Activated CD4-positive, alpha-beta T cell treated with anti-CD3 and anti-CD28 coated beads, Interleukin-2, Interleukin-4, amounts not matched to agents 100 ng/mL and 50 ng/mL, durations not matched to agents 16 hours and 8 hours (primary cell): ENCODE measurements at regions not wholly inside any gene's neighbourhood (a gene's known extent, or its start where the extent isn't known, plus 50 kb on each side); places are given as distances from the start of the nearest gene placed in this dataset.

Experiments
- DNase-seq: peaks from one replicate; pipeline ENCODE4 v3.0.0-alpha.2; 2020; ENCODE audit warnings: low spot score

- no peak for DNase-seq
Measured at GRCh38 chr15:91559066-91559465, 294.4 kb upstream of the SLCO3A1 start.

- DNase-seq, result no peak
Measured at GRCh38 chr15:91561371-91562100, 292.0 kb upstream of the SLCO3A1 start.

GRCh38 chr15:91562698-91563097 is 290.8 kb upstream of the SLCO3A1 start:
- no peak for DNase-seq

GRCh38 chr15:91564631-91565030 is 288.9 kb upstream of the SLCO3A1 start:
- DNase-seq, result no peak

GRCh38 chr15:91566141-91566540 is 287.4 kb upstream of the SLCO3A1 start:
- no peak for DNase-seq

- no peak for DNase-seq
Measured at GRCh38 chr15:91568036-91568435, 285.5 kb upstream of the SLCO3A1 start.

GRCh38 chr15:91572110-91572509 is 281.4 kb upstream of the SLCO3A1 start:
- no peak for DNase-seq

- DNase-seq, result no peak
Measured at GRCh38 chr15:91576096-91576495, 277.4 kb upstream of the SLCO3A1 start.

- no peak for DNase-seq
Measured at GRCh38 chr15:91578511-91578910, 275.0 kb upstream of the SLCO3A1 start.

GRCh38 chr15:91584895-91585294 is 268.6 kb upstream of the SLCO3A1 start:
- no peak for DNase-seq

- DNase-seq, result no peak
Measured at GRCh38 chr15:91586560-91586959, 266.9 kb upstream of the SLCO3A1 start.

- peak; percentile 14 for DNase-seq
Measured at GRCh38 chr15:91589360-91589759, 264.1 kb upstream of the SLCO3A1 start.

GRCh38 chr15:91592567-91592966 is 260.9 kb upstream of the SLCO3A1 start:
- no peak for DNase-seq

- no peak for DNase-seq
Measured at GRCh38 chr15:91593067-91593466, 260.4 kb upstream of the SLCO3A1 start.

GRCh38 chr15:91593653-91594052 is 259.9 kb upstream of the SLCO3A1 start:
- no peak for DNase-seq

- DNase-seq, result no peak
Measured at GRCh38 chr15:91599261-91599660, 254.2 kb upstream of the SLCO3A1 start.

GRCh38 chr15:91603384-91604080 is 250.0 kb upstream of the SLCO3A1 start:
- no peak for DNase-seq

- no peak for DNase-seq
Measured at GRCh38 chr15:91604122-91604521, 249.4 kb upstream of the SLCO3A1 start.

GRCh38 chr15:91605576-91605975 is 247.9 kb upstream of the SLCO3A1 start:
- no peak for DNase-seq

GRCh38 chr15:91609231-91609630 is 244.3 kb upstream of the SLCO3A1 start:
- no peak for DNase-seq

GRCh38 chr15:91609966-91610365 is 243.5 kb upstream of the SLCO3A1 start:
- DNase-seq, result no peak

GRCh38 chr15:91611561-91612323 is 241.8 kb upstream of the SLCO3A1 start:
- DNase-seq, result no peak

- no peak for DNase-seq
Measured at GRCh38 chr15:91620229-91620628, 233.3 kb upstream of the SLCO3A1 start.
